Endothelial cell of umbilical vein (primary cell): ENCODE measurements at regions not wholly inside any gene's neighbourhood (a gene's known extent, or its start where the extent isn't known, plus 50 kb on each side); places are given as distances from the start of the nearest gene placed in this dataset.

Experiments
- BruUV-seq: library from RNA; stranded (reverse); fragments of 400-500 nt; replicated peaks from 2 replicates; lab custom pipeline; 2021; lab: Mats Ljungman, UMichigan
- CTCF ChIA-PET: fragments of 300-600, 350-600 bp; sonication (Branson Sonifier 250); formaldehyde crosslinking; loops from one replicate; lab custom pipeline; 2021; ENCODE audit warnings: antibody characterized with exemption, inconsistent platforms; lab: Charles Lee
- POLR2A ChIA-PET: fragments of 300-600, 350-600 bp; sonication (Branson Sonifier 250); formaldehyde crosslinking; loops from one replicate; lab custom pipeline; 2021; ENCODE audit warnings: antibody characterized with exemption, inconsistent platforms; lab: Charles Lee
- DNase-seq: peaks from one replicate; pipeline ENCODE4 v3.0.0-alpha.2; 2011; ENCODE audit warnings: low read depth, low spot score
- FAIRE-seq: peaks from 2 replicates; lab custom pipeline; 2011; peaks lifted over from hg19 to GRCh38; lab: Jason Lieb, UNC
- H2AFZ ChIP-seq: 2 replicates; pipeline ENCODE4 v1.6.0; 2012; ENCODE audit warnings: low read depth, low read length, control low read depth, inconsistent platforms
- H3K27ac ChIP-seq: 2 replicates; pipeline ENCODE4 v1.5.1; 2011; ENCODE audit warnings: low read depth, mild to moderate bottlenecking, control low read depth, low read length, moderate library complexity; ENCODE audit not compliant: insufficient read depth
- H3K27me3 ChIP-seq, 2 experiments: 2 replicates each; pipeline versions ENCODE4 v1.6.0 to v1.6.1; 2011; ENCODE audit warnings: low read length in 2 of 2, mixed read lengths in 1 of 2; ENCODE audit not compliant: control insufficient read depth in 2 of 2, insufficient read depth in 2 of 2
- H3K36me3 ChIP-seq, 2 experiments: 2 replicates in 1 of 2; 3 replicates in 1 of 2; pipeline ENCODE4 v1.5.1; 2011; ENCODE audit warnings: low read length in 2 of 2, mild to moderate bottlenecking in 1 of 2, moderate library complexity in 1 of 2; ENCODE audit not compliant: control insufficient read depth in 2 of 2, insufficient read depth in 2 of 2; ENCODE audit errors: extremely low read depth in 1 of 2
- H3K4me1 ChIP-seq: 3 replicates; pipeline ENCODE4 v1.5.1; 2011; ENCODE audit warnings: mild to moderate bottlenecking, low read length; ENCODE audit not compliant: control insufficient read depth, insufficient read depth; ENCODE audit errors: extremely low read depth
- H3K4me2 ChIP-seq: 2 replicates; pipeline ENCODE4 v1.6.1; 2011; ENCODE audit warnings: low read length, control low read depth, mixed read lengths; ENCODE audit not compliant: insufficient read depth
- H3K4me3 ChIP-seq, 3 experiments: fragments of 200-600 bp in 1 of 3; sonication (generic), shearing (Covaris generic) in 1 of 3; replicated peaks in 1 of 3; 2 replicates each; pipeline ENCODE4 v1.5.1; 2011 to 2016; ENCODE audit warnings: control low read depth in 3 of 3, low read length in 3 of 3, mild to moderate bottlenecking in 2 of 3, inconsistent platforms in 1 of 3, low read depth in 1 of 3, moderate library complexity in 1 of 3; ENCODE audit not compliant: insufficient read depth in 1 of 3
- H3K79me2 ChIP-seq: 2 replicates; pipeline ENCODE4 v1.6.0; 2012; ENCODE audit warnings: low read length, inconsistent platforms; ENCODE audit not compliant: control insufficient read depth, insufficient read depth
- H3K9ac ChIP-seq: replicated peaks from 2 replicates; pipeline ENCODE3; 2011; ENCODE audit warnings: low read length, control low read depth; ENCODE audit not compliant: insufficient read depth; ENCODE audit errors: extremely low read depth
- H3K9me1 ChIP-seq: replicated peaks from 3 replicates; pipeline ENCODE4 v1.6.0; 2011; ENCODE audit warnings: mild to moderate bottlenecking, low read length; ENCODE audit not compliant: control insufficient read depth, insufficient read depth; ENCODE audit errors: extremely low read depth
- H3K9me3 ChIP-seq: replicated peaks from 2 replicates; pipeline ENCODE4 v1.5.1; 2012; ENCODE audit warnings: low read length, inconsistent platforms; ENCODE audit not compliant: control insufficient read depth, insufficient read depth
- H4K20me1 ChIP-seq: replicated peaks from 2 replicates; pipeline ENCODE3; 2011; ENCODE audit warnings: mild to moderate bottlenecking, low read length; ENCODE audit not compliant: control insufficient read depth, insufficient read depth; ENCODE audit errors: extremely low read depth
- CTCF ChIP-seq, 2 donors: IDR thresholded peaks; 1 replicate in 1 of 2; 2 replicates in 1 of 2; pipeline ENCODE4 v1.5.1; 2011; ENCODE audit warnings: low read length in 2 of 2, mild to moderate bottlenecking in 2 of 2, moderate library complexity in 2 of 2, control low read depth in 1 of 2, inconsistent platforms in 1 of 2, low read depth in 1 of 2; ENCODE audit not compliant: insufficient read depth in 1 of 2; ENCODE audit errors: extremely low read depth in 1 of 2
- EZH2 ChIP-seq: IDR thresholded peaks from 2 replicates; pipeline ENCODE4 v1.6.1; 2012; ENCODE audit warnings: borderline replicate concordance, low read depth, mild to moderate bottlenecking, moderate library complexity, low read length, inconsistent platforms; ENCODE audit not compliant: severe bottlenecking
- FOS ChIP-seq: IDR thresholded peaks from 2 replicates; pipeline ENCODE4 v1.6.1; 2011; ENCODE audit warnings: mild to moderate bottlenecking, low read length, moderate library complexity, borderline replicate concordance; ENCODE audit not compliant: insufficient read depth
- GATA2 ChIP-seq: IDR thresholded peaks from 2 replicates; pipeline ENCODE4 v1.7.0; 2011; ENCODE audit warnings: low read depth, mild to moderate bottlenecking, moderate library complexity, mixed read lengths, low read length; ENCODE audit not compliant: insufficient read length, insufficient read depth
- JUN ChIP-seq: IDR thresholded peaks from 2 replicates; pipeline ENCODE4 v1.6.1; 2011; ENCODE audit warnings: borderline replicate concordance, low read depth; ENCODE audit not compliant: insufficient read length, insufficient read depth
- MAX ChIP-seq: IDR thresholded peaks from 2 replicates; pipeline ENCODE4 v1.6.1; 2011; ENCODE audit not compliant: insufficient read depth, insufficient read length
- MYC ChIP-seq: IDR thresholded peaks from one replicate; pipeline ENCODE4 v1.6.1; 2011; ENCODE audit warnings: mild to moderate bottlenecking, low read depth, low read length
- POLR2A ChIP-seq: IDR thresholded peaks from 2 replicates; pipeline ENCODE4 v1.6.1; 2012; ENCODE audit warnings: low read depth, mild to moderate bottlenecking, control low read depth, low read length
- POLR2AphosphoS5 ChIP-seq: IDR thresholded peaks from 2 replicates; pipeline ENCODE4 v1.6.1; 2012; ENCODE audit warnings: low read depth, mild to moderate bottlenecking, control low read depth, low read length, moderate library complexity; ENCODE audit not compliant: insufficient read depth
- dilution Hi-C: fragments of 300-500 bp; cut with MboI; formaldehyde crosslinking; loops from one replicate; pipeline ENCODE4 v1.15.0; 2019; ENCODE audit warnings: low sequenced_read_pairs; ENCODE audit not compliant: extremely low pct_ligation_motif_present
- intact Hi-C: fragments of 100-400 bp; cut with micrococcal nuclease; formaldehyde crosslinking; loops from one replicate; pipeline ENCODE4 v1.10.0; 2022

- no peak overlapping the region for H3K4me3 ChIP-seq
- H3K27ac ChIP-seq: no peak overlapping the region
- no peaks in the 10 kb centered on the region for H4K20me1 ChIP-seq
- ChIA-PET POLR2A (no interaction called here), CTCF (interaction anchor here (0.9 to 1.7 kb wide), 3 partner anchors 11 to 176 kb away, joined by 3 to 4 read pairs (median 3); no protein-coding TSS in a partner anchor)
- no peaks in the 10 kb centered on the region for H3K79me2 ChIP-seq
- H2AFZ ChIP-seq: no peak overlapping the region
- intact Hi-C loops: no loop called here
- H3K4me2 ChIP-seq: no peak overlapping the region
- dilution Hi-C loops: no loop called here
- FAIRE-seq: no peak
- H3K9me1 ChIP-seq: no peaks in the 10 kb centered on the region
- no peaks in the 10 kb centered on the region for H3K36me3 ChIP-seq
- H3K9ac ChIP-seq: no peak overlapping the region
- peaks cover 2 to 11% of the 10 kb centered on the region in 2 experiments for H3K27me3 ChIP-seq
- no peaks in the 10 kb centered on the region for H3K4me1 ChIP-seq
- no TSS peak for BruUV-seq
- no peak for DNase-seq
- no peaks in the 10 kb centered on the region for H3K9me3 ChIP-seq
- TF ChIP-seq EZH2 (no peak), MAX (no peak), FOS (no peak), MYC (no peak), POLR2A (no peak), GATA2 (no peak), POLR2AphosphoS5 (no peak), JUN (no peak)
These were observed 143.2 kb upstream of the MLN start for GRCh38 chr6:33947047-33947446.

GRCh38 chr6:33945931-33946330, 142.1 kb upstream of the MLN start:
- Histone ChIP-seq H3K9ac (no peak overlapping the region), H3K4me2 (no peak overlapping the region), H3K79me2 (no peaks in the 10 kb centered on the region), H3K9me1 (no peaks in the 10 kb centered on the region), H3K9me3 (no peaks in the 10 kb centered on the region), H3K36me3 (no peaks in the 10 kb centered on the region), H4K20me1 (no peaks in the 10 kb centered on the region), H3K27ac (no peak overlapping the region), H3K27me3 (peaks cover 2 to 11% of the 10 kb centered on the region in 2 experiments), H3K4me1 (no peaks in the 10 kb centered on the region), H2AFZ (no peak overlapping the region), H3K4me3 (no peak overlapping the region)
- intact Hi-C loops: no loop called here
- no TSS peak for BruUV-seq
- POLR2A ChIA-PET: no interaction called here
- FAIRE-seq (no peak), DNase-seq (no peak)
- TF ChIP-seq CTCF (IDR thresholded peaks at IDR 0.05; ENCODE audit: extremely low read depth in 1 of 2, insufficient read depth in 1 of 2, low read depth in 1 of 2, low read length in 2 of 2): no peak
- no peak for TF ChIP-seq FOS
- no peak for TF ChIP-seq MYC
- TF ChIP-seq MAX: no peak
- no peak for TF ChIP-seq POLR2A
- no peak for TF ChIP-seq POLR2AphosphoS5
- TF ChIP-seq JUN: no peak
- no peak for TF ChIP-seq GATA2
- TF ChIP-seq EZH2: no peak
- dilution Hi-C loops: no loop called here
- CTCF ChIA-PET: no interaction called here
